HG03103 (cell line): ENCODE measurements at regions not wholly inside any gene's neighbourhood (a gene's known extent, or its start where the extent isn't known, plus 50 kb on each side); places are given as distances from the start of the nearest gene placed in this dataset.
A peak's percentile ranks its signal among the peaks of the same experiment; 100 is the strongest.

ENCODE experiments used
- ATAC-seq: cut with Tn5 transposase; IDR thresholded peaks from one replicate; pipeline ENCODE4 v1.9.1; 2021; ENCODE audit warnings: low read depth; ENCODE audit not compliant: unreplicated experiment

DNA sequence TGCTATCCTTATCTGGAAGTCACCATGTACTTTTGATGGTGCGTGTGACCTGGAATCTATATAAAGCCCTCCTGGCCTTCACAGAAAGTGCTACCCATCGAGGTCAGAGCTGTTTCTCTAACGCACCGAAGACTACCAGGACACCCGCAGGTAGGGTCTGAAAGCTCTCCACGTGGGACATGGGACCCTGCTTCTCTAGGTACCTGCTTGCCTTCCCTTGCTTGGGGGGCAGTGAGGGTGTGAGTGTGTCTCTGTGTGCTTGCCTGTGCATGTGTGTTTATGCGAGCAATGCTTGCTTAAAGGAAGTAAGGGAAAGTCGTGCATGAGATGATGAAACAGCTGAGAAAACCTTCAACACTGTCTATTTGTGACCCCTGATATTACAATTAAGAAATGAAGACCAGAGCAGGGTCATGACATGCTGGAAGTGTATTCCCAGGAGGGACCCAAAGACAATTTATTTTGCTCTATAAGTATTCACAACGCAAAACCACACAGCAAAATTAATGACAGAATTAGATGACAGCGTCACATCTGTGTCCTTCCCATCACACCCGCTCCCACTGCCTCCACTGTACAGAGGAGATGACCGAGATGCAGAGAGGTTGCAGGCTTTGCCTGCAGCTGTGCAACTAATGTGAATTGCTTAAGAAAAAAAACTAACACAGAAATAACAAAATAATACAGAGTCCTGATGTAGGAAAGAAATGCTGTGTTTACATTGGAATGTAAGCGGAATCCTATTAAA is 76.4 kb upstream of the HELT start:
- no peak for ATAC-seq

GRCh38 chr4:184942444-184943425 is 75.6 kb upstream of the HELT start:
- ATAC-seq = no peak

- no peak for ATAC-seq
Measured at GRCh38 chr4:184949020-184949419, 69.3 kb upstream of the HELT start.

GRCh38 chr4:184950117-184950830 is 68.0 kb upstream of the HELT start:
- no peak for ATAC-seq

- no peak for ATAC-seq
Measured at GRCh38 chr4:184950926-184951325, 67.4 kb upstream of the HELT start.

DNA sequence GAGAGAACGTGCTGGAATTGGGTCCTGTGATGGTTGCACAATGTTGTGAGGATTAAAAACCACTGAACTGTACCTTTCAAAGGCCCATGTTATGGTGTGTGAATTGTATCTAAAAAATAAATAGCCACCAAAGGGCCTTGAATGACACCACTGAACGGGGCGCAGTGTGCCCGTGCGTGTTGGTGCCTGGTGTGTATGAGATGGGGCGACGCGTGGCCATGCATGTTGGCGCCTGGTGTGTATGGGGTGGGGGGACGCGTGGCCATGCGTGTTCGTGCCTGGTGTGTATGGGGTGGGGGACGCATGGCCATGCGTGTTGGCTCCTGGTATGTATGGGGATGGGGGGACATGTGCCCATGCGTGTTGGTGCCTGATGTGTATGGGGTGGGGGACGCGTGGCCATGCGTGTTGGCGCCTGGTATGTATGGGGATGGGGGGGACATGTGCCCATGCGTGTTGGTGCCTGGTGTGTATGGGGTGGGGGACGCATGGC is 66.6 kb upstream of the HELT start:
- ATAC-seq = no peak

GRCh38 chr4:184952522-184952921 is 65.8 kb upstream of the HELT start:
- no peak for ATAC-seq

DNA sequence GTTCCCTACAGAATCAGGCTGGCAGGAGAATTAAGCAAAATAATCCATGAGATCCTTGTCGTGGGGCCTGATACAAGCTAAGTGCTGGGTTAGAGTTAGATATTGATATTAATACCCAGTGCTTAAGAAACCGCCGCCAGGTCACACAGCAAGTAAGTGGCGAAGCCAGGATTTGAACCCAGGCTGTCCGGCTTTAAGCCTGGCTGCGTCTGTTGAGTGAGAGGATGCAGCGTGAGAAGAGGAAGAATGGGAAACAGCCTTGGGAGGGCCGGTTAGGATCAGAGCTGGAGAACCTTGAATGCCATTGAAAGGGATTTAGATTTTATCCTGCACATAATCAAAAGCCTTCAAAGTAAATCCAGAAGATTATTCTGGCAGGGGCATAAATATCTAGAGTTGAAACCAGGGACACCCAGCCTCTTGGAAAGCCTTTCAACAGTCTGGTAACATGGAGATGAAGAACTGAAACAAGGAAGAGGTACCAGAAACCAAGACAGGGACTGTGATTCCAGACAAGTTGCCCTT is 64.8 kb upstream of the HELT start:
- ATAC-seq = no peak

DNA sequence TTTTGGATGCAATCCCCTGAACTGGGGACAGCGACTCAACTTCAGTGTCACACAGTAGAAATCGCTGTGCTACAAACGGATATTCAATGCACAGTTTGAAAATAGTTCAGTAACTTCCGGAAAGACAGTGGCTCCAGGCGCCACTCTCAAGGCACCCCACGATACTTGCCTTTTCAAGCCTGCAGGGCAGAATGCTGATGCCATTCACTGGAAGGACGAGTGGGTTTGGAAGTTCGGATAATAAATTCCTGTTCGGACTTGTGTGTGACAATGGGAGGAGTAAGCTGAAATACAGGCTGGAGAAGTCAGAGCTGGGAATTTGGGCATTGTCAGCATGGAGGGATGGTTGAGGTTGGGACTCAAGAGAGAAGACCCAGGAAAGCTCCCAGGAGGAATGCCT is 64.3 kb upstream of the HELT start:
- no peak for ATAC-seq

- ATAC-seq = no peak
Measured at GRCh38 chr4:184954482-184954881, 63.8 kb upstream of the HELT start.

DNA sequence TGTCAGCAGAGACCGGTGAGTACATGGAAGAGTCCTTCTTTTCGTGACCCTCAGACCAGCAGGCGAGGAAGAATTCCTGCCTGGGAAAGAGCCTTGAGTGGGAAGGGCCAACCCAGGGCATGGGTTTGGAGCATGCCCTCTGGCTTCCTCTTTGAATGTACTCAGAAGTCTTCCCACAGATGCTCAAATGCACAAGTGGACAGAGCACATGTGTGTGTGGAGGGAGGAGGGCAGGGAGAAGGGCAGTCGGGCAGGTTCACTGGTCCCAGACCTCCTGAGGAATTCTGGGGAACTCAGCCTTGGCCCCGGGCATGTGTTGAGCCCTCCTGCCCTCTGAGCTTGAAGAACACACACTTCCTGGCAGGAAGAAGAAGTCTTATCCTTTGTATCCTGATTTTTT is 63.2 kb upstream of the HELT start:
- no peak for ATAC-seq

- ATAC-seq = peak; percentile 90
Measured at GRCh38 chr4:184955636-184956035, 62.7 kb upstream of the HELT start.

GRCh38 chr4:184957446-184958115 is 60.7 kb upstream of the HELT start:
- ATAC-seq = no peak

DNA sequence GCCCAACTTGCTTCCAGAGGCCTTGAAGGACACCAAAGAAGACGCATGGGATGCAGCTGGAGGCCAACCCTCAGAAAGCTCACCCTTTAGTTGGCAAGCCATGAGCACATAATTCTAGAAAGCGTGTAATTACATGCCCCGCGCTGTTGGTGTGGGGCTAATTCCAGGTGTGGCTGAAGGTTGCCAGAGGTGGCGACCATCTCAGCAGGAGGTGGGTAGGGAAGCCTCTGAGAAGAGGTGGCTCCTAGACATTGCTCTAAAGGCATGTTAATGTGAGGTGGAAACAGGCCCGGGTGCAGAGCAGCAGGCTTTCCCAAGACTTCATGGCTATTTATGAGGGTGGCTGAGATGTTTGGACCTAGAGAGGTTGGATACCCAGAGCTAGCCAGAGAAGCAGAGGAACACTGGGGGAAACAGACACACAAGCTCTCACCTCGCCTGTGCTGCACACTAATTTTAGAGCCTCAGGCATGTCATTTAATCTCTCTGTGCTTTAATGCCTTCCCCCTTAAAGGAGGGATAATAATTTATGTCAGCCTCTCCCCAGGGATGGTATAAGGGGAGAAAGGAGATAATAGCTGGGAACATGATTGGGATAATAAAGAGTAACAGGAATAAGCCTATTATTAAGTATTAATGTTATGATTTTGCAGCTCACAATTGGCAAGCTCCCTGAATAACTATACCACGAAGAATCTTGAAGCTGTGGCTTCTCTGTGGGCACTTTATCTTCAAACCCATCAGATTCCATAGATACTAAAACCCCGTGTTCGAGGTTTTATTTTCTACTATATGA is 60.0 kb upstream of the HELT start:
- no peak for ATAC-seq

GRCh38 chr4:184958923-184959210 is 59.4 kb upstream of the HELT start:
- no peak for ATAC-seq

GRCh38 chr4:184959309-184959708 is 59.0 kb upstream of the HELT start:
- no peak for ATAC-seq

DNA sequence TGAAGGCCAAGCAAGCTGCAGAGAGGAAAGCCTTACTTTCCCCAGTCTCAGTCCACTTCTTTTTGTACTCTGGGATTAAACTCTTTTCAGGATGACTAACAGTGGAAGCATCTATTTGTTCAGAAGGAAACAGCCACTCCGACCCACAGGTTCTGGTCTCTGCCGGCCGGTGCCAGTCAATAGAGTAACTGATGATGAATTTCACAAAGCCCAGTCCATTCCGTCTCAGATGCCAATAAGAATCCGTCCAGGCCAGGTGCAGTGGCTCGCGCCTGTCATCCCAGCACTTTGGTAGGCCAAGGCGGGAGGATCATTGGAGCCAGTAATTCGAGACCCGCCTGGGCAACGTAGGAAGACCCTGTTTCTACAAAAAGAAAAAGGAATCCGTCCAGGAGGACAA is 58.5 kb upstream of the HELT start:
- no peak for ATAC-seq

DNA sequence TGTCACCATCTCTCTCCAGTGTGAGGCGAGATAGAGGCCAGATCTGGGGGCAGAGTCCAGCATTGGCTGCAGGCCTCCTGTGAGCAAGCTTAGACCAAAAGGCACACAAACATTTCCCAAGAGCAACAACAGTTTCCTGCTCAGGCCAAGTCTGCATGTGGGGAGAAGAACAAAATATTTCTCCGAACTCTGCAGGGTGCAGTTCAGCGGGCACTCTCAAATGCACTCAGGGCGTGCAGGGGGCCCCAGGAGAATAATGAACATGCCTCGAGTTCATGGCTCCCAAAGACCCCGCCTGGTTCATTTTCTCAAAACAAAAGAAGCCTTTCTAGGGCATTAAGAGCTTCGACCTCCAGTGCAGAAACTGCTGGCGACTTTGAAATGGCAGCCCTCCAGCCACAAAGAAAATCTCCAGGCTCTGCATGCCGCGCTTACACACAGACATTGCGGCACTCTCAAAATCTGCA is 57.8 kb upstream of the HELT start:
- no peak for ATAC-seq

GRCh38 chr4:184961660-184962059 is 56.6 kb upstream of the HELT start:
- ATAC-seq = no peak
